HUDEP-2 (cell line): ENCODE measurements at regions not wholly inside any gene's neighbourhood (a gene's known extent, or its start where the extent isn't known, plus 50 kb on each side); places are given as distances from the start of the nearest gene placed in this dataset.

Experiments
- DNase-seq, 76 experiments: peaks; one replicate each; lab custom pipeline; 2025; ENCODE audit not compliant: unreplicated experiment in 76 of 76; lab: John Stamatoyannopoulos, UW

DNA sequence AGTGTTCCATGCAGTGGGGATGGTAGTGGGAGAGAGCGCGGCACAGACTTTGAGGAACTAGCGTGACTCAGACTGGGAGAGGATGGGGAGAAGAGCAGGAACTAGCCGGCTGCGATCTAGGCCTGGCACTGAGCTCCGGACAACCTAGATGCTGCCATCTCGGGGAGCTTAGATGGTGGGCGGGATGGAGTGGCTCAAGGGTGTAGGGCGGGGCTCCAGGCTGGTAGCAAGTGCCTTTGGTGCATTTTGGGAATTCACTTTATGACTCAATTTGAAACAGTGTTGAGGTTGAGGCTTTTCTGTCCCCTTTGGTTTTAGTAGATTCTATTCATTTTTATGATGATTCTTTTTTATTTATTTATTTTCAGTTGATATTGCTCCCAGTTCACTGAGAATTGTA, 185.3 kb upstream of the GPR26 start:
- no peak for DNase-seq

DNA sequence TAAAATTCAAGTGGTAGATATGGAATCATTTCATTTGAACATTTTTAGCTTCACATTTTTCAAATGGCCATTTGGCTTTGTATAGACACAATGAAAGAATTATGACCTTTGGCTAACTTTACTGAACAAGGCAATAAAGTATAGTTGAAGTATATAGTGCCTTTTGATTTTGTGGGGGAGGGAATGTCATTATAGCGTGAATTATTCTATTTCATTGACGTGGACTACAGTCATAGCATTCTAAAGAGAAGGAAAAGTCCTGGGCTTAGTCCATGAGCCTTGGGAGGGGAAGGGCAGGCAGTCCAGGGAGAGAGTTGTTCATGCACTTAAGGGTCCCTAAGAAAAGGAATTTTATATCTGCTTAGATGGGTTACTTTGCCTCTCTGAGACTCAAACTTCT, 181.4 kb upstream of the GPR26 start:
- DNase-seq = no peak

GRCh38 chr10:123485341-123485960, 180.7 kb upstream of the GPR26 start:
- no peak for DNase-seq

DNA sequence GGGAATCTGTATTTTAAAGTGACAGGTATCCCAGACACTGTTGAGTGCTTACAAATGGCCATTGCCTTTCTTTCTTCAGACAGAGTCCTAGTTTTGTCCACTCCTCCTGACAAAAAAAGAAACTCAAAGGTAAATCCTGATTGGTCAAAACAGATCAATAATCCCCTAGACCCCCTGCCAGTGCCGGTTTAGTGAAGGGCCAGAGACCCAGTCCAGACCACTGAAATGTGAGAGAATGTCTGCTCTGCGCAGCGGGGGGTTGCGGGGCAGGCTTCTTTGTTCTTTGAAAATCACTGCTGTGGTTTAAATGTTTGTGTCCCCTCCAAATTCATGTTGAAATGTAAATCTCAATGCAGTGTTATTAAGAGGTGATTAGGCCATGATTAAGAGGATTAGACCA, 177.7 kb upstream of the GPR26 start:
- DNase-seq = no peak

DNA sequence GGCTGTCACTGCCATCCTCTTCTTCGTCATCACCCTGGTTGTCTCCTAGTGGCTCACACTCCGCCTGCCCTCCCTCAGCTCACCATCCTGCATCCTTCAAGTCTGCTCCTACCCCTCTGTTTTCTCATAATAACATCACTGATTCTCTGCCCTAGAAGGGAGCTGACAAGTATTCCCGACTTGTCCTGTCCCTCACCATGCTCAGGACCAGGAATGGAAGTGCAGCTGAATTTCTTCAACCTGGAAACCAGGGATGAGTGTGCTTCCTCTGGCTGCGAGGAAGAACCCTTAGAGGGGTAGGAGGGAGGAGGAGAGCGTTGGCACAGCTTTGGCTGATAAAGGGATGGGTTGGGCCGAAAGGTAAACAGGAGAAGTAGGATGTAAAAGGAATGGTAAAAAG, 174.8 kb upstream of the GPR26 start:
- no peak for DNase-seq

DNA sequence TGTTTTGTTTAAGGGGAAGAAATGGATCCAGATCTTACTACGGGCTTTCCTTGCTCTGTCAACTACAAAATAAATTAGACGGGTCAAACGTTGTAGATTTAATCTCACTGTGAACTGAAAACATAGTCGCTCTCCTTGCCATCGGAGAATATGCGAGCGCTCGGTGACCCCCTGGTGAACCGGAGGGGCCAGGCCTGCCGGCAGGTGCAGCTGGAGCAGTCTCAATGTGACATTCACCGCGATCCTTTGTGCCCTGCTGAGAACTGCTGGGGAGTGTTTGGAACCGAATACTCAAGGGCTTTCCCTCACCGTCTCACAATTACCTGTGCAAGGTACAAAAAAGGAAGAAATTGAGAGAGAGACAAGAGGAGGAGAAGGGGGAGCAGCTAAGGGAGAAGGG, 174.1 kb upstream of the GPR26 start:
- DNase-seq = no peak

DNA sequence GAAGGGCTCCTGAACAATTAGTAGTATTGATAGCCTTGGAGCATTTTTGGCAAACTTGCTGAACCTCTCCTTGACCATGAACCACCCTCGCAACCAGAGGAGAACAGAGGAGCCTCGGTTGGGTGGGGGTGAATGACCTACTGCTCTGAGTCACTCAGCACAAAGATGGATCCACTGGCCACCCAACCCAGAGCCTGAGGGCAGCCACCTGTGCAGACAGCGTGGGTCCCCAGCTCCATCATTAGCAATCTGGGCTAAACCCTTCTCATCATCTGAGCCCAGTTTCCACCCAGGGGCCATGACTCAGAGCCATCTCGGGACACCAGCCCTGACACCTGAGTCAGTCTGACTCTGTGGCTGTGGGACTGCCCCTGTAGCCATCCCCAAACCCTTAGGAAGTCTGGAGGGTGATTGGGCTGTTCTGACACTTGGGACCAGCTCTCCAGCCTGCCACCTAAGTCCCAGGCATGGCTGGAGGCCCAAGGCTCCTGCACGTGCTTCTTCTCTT, 171.8 kb upstream of the GPR26 start:
- DNase-seq = no peak

DNA sequence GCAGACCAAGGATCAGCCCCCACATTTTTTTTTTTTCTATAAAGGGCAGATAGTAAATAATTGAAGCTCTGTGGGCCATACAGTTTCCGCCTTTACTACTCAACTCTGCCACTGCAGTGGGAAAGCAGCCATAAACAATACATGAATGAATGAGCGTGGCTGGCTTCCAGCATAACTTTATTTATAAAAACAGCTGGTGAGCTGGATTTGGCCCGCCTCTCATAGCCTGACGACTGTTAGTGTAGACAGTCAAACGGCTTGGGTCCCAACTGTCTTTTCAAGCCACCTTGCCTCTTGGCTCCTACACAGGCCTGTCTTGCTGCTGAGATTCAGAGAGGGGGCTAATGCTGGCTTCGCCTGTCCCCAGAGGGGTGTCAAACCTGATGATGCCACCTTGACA, 169.8 kb upstream of the GPR26 start:
- DNase-seq = no peak

GRCh38 chr10:123496996-123497660, 169.0 kb upstream of the GPR26 start:
- DNase-seq = no peak

DNA sequence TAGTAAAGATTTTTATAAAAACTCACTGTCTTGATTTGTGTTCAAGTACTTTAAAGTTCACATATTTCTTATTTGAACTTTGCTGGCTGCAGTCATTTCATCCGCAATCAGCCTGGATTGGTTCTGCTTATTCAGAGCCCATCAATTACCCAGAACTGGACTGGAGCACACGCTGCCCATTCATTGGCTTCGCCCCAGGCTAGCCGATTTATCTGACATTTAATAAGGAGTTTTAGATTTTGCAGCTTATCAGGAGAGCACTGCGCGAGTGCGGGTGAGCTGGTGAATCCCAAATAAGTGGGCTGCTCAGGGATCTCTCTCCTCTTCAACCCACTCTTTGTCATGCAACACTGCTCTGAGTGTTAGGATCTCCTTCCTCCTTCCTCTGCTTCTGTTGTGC, 166.0 kb upstream of the GPR26 start:
- no peak for DNase-seq

- no peak for DNase-seq
Observed at GRCh38 chr10:123501148-123501547, 165.0 kb upstream of the GPR26 start.

DNA sequence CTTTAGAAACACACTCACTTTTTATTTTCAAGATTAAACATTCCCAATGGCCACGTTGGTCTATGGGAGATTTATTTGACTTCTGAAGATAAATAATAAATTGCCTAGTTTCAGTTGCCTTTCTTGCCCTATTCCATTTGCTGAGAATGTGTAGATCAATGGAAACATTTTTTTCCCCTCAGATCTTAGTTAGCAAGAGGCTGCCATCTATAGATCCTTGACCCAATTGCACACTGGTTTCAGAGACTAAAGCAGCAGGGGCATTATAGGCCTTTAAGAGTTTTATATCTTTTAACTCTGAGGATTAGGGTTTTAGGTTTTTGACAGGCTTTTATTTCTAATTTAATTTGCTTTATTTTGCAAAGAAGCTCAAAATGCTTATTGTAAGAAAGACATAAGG, 163.2 kb upstream of the GPR26 start:
- no peak for DNase-seq

GRCh38 chr10:123506455-123506854, 159.7 kb upstream of the GPR26 start:
- DNase-seq = no peak

DNA sequence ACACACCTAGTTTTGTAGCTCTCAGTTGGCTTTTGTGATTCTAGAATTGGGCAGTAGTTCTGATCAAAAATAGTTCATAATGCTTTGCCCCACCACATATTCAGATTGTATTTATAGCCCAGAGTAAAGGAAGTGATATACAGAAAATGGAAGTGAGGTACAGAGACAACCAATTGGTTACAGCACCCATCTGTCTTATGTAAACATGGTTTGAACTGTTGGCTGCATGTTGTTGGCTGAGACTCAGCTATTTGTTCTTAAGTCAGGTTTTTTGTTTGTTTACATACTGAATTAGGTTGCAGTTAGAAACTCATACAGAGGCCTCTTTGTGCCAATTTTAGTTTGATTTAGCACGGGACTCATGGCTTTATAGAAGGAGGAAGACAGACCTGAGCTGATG, 158.9 kb upstream of the GPR26 start:
- no peak for DNase-seq

GRCh38 chr10:123509338-123509737, 156.8 kb upstream of the GPR26 start:
- DNase-seq = no peak

DNA sequence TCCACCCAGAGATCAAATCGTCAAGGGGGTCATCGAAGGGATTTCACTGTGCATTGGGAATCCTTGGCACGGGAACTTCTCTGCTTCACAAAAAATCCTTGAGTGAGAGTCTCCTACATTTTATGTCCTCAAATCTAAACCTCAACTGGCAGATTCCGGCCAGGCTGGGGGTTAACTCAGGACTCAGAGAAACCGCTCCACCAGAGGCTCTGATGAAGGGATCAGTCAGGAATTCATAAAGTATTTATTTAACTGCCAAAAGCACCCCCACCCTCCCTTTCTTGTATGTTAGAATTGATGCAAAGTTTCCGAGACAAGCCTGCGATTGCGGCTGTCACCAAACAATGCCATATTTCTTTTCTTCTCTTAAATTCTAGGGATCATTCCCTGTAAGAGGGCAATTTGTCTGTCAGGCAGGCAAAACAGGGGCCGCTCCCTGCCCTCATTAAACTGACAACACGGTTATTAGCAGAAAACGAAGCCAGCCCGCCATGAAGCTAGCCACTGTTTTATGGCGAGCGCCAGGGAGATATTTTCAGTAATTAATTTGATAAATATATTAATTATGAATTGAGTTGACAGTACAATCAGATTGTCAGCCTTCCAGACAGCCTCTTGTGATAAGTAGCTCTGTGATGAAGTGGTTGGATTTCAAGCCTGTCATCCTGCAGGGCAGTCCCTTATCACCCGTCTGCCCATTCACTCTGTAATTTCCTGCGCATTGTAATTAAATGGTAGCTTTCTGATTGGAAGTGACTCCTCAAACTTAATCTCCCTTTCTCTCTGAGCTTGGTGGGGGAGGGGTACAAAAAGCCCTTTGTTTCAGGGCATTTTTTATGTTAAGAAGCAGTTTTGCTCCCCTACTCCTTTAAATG, 153.0 kb upstream of the GPR26 start:
- no peak for DNase-seq

DNA sequence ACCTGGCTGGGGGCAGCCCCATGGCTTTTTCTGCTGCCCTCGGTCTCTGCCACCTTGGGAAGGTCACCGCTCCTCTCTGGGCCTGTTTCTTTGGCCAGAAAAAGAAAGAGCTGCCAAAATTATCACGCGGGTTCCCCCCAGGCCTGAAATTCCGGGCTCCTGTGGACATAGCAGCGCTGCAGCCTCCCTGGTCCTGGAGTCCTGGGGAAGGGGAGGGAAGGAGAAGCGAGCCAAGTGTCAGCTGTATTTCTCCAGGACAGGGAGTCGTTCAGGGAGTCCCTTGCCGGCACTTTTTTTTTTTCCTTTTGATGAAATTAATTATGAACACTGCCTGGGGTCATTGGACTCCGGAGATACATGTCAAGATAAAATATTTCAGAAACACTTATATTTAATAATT, 152.3 kb upstream of the GPR26 start:
- DNase-seq = no peak

DNA sequence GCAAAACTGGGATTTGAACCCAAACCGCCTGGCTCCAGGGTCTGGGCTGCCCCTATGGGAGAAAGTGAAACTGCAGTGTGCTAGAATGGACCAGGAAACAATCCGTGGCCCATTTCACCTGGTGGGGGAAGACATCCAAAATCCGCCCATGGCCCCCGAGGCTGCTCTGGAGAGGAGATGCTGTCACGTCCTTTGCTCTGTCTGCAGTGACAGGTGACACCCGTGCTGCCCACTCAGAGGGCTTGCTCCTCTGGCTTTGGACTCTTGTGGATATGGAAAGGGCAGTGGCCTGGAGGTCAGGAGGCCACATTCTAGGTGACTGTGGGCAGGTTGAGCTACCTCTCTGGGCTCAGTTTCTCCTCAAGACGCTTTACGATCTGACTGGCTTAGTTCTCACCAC, 151.2 kb upstream of the GPR26 start:
- no peak for DNase-seq

GRCh38 chr10:123515661-123516060, 150.5 kb upstream of the GPR26 start:
- DNase-seq = no peak

DNA sequence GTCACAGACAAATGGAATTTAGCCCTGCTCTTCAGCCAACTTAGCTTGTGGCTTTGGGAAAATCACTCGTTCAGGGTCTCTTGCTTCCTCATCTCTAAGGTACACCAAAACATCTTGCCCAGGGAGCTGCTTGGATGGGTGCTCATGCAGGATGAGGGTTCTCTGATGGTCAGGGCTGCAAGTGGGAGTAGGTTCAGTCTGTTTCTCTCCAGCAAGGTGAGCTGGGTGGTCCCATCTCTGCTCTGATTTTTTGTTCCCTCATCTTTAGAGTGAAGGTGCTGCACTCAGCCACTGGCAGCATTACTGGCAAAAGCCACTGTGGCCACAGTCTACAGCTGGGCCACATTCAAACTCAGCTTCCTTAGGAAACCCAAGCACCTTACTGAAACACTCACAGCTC, 149.9 kb upstream of the GPR26 start:
- no peak for DNase-seq

DNA sequence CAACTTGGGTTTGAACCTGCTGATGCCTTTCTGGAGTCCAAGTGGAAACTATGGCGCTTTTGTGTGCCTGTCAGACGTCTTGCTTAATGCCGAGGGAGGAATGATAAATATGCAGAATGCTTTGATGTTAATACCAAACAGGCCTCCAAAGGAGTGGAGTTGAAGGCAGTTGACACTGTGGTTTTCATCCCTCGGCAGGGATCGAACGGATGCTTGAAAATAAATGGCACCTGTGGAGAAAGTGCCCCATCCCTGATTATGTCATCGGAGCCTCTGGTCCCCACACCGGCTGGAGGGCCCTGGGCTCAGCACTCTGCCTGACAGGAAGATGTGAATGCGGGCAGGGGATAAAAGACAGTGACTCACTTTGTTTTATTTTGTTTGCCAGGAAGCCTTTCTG, 148.7 kb upstream of the GPR26 start:
- no peak for DNase-seq

DNA sequence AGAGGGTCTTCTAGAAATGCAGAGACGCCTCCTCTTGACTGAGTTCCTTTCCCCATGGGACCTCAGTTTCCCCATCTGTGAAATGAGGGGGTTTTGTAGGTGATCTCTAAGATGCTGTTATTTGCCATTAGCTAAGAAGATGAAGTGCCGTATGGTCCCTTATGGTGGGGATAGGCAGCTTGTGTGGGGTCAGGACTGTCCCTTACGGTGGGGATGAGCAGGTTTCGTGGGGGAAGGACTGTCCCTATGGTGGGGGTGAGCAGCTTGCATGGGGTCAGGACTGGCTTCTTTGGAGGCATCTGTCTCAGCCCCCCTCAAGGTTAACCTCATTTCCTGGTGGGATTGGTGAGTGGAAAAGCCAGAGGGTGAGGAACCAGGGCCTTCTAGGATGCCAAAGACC, 148.3 kb upstream of the GPR26 start:
- no peak for DNase-seq
